GM12872 (cell line): ENCODE measurements at regions not wholly inside any gene's neighbourhood (a gene's known extent, or its start where the extent isn't known, plus 50 kb on each side); places are given as distances from the start of the nearest gene placed in this dataset.

Experiments
- CTCF ChIP-seq: IDR thresholded peaks from 3 replicates; pipeline ENCODE4 v1.5.1; 2011; ENCODE audit warnings: low read depth, mild to moderate bottlenecking, low read length, moderate library complexity; ENCODE audit not compliant: insufficient read depth

GRCh38 chr20:47885909-47886453, 100.7 kb upstream of the SULF2 start:
- TF ChIP-seq CTCF = no peak

DNA sequence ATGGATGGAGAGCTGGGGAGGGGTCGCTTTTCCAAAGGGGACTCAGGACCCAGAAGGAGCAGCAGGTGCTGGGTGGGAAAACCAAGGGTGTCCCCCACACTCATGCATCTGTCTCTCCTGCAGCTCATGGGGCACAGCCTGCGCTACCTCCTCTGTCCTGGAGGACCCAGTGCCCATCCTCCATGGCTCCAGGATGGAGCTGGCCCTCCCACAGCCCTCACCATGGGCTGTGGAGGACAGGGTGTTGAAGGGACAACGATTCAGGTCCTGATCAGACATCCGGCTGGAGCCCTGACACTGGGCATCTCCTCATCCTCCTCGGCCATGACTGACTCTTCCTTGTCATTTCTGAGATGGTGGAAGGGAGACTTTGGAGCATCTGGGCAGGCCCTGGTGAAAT, 97.9 kb upstream of the SULF2 start:
- no peak for TF ChIP-seq CTCF

DNA sequence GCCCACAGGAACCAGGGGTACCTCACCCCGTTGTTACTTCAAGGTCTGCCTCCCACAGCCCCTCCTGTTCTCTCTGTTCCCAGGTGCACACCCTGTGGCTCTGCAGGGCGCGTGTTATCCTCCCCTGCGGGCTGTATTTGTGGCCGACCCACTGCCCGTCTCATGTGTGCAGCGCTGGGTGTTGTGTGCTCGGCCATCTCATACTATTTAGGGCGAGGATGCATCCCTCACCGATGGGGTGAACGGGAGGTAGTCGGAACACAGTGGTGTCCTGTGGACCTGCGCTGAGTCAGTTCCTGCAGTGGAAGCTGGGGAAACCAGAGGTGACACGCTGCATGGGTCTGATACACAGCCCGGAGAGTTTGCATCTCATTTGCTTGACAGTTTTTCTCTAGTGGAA, 94.5 kb upstream of the SULF2 start:
- no peak for TF ChIP-seq CTCF

DNA sequence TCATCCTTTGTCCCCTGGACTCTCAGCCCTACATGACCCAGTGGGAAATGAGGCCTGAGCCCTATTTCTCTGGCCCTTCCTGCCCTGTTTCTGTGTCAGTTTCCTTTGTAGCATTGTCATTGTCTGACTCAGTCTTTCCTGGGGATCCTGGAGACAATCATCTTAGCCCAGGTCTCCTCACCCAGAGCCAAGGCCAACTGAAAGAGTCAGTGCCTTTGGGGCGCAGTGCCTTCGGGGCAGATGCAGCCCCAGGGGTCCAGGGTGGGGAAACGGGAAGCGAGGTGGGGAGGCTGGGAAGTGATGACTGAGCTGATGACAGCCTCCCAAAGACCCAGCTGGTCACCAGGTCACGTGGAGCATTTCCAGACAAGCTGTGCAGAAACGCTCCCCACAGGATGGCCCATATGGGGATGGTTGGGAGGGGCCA, 93.3 kb upstream of the SULF2 start:
- TF ChIP-seq CTCF = no peak

DNA sequence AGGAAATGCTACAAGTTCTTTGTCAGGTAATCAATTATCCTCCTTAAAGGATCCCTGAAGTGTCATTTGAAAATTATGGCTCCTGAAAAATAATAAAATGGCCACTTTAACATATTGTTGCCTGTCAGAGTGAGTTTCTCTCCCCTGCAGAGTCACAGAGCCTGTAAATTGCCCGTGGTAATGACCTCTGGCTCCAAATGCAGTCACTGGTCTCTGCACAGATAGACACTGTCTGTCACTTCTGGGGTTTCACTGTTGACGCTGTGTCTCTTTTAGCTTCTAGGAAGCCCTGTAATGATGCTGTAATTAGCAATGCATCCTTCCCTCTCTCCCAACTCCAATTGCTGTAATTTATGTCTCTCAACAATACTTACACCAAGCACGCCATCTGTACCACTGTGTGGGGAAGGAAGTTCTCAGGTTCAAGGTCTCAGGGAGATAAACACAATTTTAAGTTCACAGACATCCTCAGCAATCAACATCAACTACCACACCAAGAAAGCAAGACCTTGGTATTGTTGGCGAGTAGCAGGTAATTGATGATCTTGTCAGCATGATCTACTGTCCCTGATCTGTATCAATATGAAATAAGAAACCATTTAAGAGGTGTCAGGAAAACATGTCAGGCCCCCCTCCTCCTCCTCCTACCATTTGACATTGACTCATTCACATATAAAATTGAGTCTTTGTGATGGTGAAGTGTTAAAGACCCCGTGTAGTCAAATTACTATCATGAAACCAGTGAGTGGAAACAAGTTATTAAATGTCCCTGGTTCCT, 91.2 kb upstream of the SULF2 start:
- no peak for TF ChIP-seq CTCF

- no peak for TF ChIP-seq CTCF
Measured at GRCh38 chr20:47875297-47876025, 90.2 kb upstream of the SULF2 start.

DNA sequence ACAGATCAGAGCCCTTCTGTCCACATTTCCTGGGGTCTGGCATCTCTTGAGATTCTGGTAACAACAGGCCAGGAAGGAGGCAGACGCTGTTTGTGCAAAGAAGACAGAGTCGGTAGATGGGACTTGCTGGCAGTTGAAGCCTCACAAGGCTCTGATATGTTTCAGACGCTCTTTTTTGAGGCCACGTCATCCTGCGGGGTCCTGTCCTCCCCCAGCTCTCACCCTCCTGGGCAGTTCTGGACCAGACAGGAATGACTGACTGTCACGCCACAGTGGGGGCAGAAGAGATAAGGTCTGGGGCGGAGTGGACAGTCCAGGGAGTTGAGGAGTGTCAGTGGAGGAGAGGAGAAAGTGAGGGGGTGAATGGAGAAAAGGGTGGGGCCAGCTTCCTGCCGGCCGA, 87.1 kb upstream of the SULF2 start:
- TF ChIP-seq CTCF = no peak
